PFSK-1 (cell line): ENCODE measurements at regions not wholly inside any gene's neighbourhood (a gene's known extent, or its start where the extent isn't known, plus 50 kb on each side); places are given as distances from the start of the nearest gene placed in this dataset.

Source experiments
- FOXP2 ChIP-seq: optimal IDR thresholded peaks from 2 replicates; pipeline ENCODE3; 2011; ENCODE audit warnings: borderline replicate concordance, control low read depth, inconsistent platforms; ENCODE audit not compliant: insufficient read depth; ENCODE audit errors: extremely low read length, extremely low read depth
- POLR2AphosphoS5 ChIP-seq: IDR thresholded peaks from 2 replicates; pipeline ENCODE4 v1.6.1; 2012; ENCODE audit warnings: low read depth, mild to moderate bottlenecking, control low read depth, low read length, moderate library complexity
- REST ChIP-seq, 2 experiments: IDR thresholded peaks; 2 replicates each; pipeline versions ENCODE4 v1.6.1 to v1.8.0; 2011 to 2012; ENCODE audit warnings: low read depth in 2 of 2, low read length in 2 of 2, control low read depth in 1 of 2, inconsistent platforms in 1 of 2, mild to moderate bottlenecking in 1 of 2, moderate library complexity in 1 of 2; ENCODE audit not compliant: insufficient read depth in 1 of 2
- SIN3A ChIP-seq: IDR thresholded peaks from 2 replicates; pipeline ENCODE4 v1.6.1; 2012; ENCODE audit warnings: mild to moderate bottlenecking, low read length, moderate library complexity, borderline replicate concordance; ENCODE audit not compliant: insufficient read depth
- TAF1 ChIP-seq: IDR thresholded peaks from 2 replicates; pipeline ENCODE4 v1.6.1; 2012; ENCODE audit warnings: low read length, control low read depth, borderline replicate concordance; ENCODE audit not compliant: insufficient read depth

GRCh38 chr12:88328090-88328489 lies 186.0 kb downstream of the TMTC3 start:
- TF ChIP-seq SIN3A (no peak), TAF1 (no peak), POLR2AphosphoS5 (no peak)

GRCh38 chr12:88329833-88330232 lies 187.7 kb downstream of the TMTC3 start:
- TF ChIP-seq REST (IDR thresholded peaks at IDR 0.05; ENCODE audit: insufficient read depth in 1 of 2, low read depth in 2 of 2, low read length in 2 of 2) (no peak), FOXP2 (no peak), SIN3A (no peak), TAF1 (no peak), POLR2AphosphoS5 (no peak)

- TF ChIP-seq FOXP2 = no peak
- TF ChIP-seq TAF1 = no peak
- no peak for TF ChIP-seq SIN3A
- no peak for TF ChIP-seq REST (IDR thresholded peaks at IDR 0.05; ENCODE audit: insufficient read depth in 1 of 2, low read depth in 2 of 2, low read length in 2 of 2)
- no peak for TF ChIP-seq POLR2AphosphoS5
Observed at GRCh38 chr12:88334271-88334670, 192.2 kb downstream of the TMTC3 start.

GRCh38 chr12:88336076-88336739 lies 194.1 kb downstream of the TMTC3 start:
- TF ChIP-seq REST (IDR thresholded peaks at IDR 0.05; ENCODE audit: insufficient read depth in 1 of 2, low read depth in 2 of 2, low read length in 2 of 2) (no peak), FOXP2 (no peak), TAF1 (no peak), POLR2AphosphoS5 (no peak), SIN3A (no peak)

- TF ChIP-seq SIN3A (no peak), TAF1 (no peak), FOXP2 (no peak), REST (IDR thresholded peaks at IDR 0.05; ENCODE audit: insufficient read depth in 1 of 2, low read depth in 2 of 2, low read length in 2 of 2) (no peak), POLR2AphosphoS5 (no peak)
Observed at GRCh38 chr12:88338486-88338885, 196.4 kb downstream of the TMTC3 start.
